Dedifferentiated amniotic fluid mesenchymal stem cell (primary cell): ENCODE measurements at regions not wholly inside any gene's neighbourhood (a gene's known extent, or its start where the extent isn't known, plus 50 kb on each side); places are given as distances from the start of the nearest gene placed in this dataset.
"Not testable (repeated sequence)": the region's sequence is repeated elsewhere in the genome, so short reads cannot be mapped to it uniquely, and the experiment has no call there.

Source experiments
- DNase-seq: peaks from one replicate; pipeline ENCODE4 v3.0.0-alpha.2; 2016; ENCODE audit errors: extremely low spot score

DNA sequence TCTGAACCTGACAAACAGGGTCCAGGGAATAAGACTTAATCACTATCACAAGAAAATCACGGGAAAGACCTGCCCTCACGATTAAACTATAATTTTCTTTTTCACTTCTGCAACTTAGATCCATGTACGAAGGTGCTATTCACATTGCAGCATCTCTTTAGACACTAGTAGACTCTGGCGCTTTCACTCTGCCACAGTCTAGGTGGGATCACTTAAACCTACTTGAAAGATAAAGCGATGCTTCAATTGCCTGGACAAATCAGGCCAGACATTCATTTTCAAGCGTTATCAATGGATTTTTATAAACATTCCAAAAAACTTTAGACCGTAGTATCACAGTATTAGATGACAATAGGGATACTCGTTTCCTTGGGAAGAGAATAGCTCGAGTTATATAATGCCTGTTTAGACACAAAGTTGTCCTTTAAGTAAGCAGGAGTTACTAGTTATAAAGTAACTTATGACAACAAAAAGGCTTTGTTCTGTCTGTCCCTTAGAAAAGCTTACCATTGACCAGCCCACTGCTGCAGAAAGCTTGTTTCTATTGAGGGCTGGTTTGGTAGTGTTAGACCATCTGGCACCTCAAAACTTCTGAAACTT is 367.3 kb downstream of the UTRN start:
- no peak for DNase-seq

- no peak for DNase-seq
Observed at GRCh38 chr6:144653885-144654505, 368.9 kb downstream of the UTRN start.

DNA sequence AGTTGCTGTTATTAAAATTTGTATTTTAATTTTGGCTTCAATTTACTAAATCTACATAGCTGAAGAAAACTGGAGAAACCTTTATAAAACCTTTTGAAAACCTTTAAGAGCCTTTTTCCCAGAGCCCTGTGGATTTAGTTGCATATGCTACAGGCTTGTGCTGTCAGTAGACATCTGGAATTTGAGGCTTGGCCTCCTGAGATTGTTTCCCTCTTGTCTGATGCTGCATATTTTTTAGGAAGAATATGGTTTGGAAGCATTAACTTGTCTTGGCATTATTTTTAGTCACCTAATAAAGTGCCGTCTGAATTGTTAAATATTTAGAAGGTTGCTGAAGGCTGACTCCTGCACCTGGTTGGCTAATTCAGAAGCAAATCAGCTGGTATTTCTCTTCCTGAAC is 369.4 kb downstream of the UTRN start:
- no peak for DNase-seq

- no peak for DNase-seq
Observed at GRCh38 chr6:144655376-144655775, 370.2 kb downstream of the UTRN start.

DNA sequence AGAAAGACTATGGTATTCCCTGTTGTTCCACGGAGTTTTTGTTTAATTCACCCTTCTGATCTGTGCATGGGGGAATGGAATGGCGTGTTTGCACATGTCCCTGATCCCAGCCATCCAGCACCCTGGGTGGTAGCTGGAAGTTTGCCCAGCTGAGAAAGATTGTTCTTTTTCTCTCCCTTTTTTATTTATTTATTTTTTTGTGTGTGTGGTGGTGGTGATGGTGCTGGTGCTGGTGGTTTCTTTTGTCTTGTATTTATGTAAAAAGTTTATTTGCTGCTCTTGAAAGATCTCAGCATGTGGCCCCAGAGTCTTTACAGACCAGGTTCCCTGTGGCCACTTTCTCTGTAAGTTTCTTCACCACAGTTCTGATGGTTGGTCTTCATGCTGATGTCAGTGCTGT is 372.6 kb downstream of the UTRN start:
- no peak for DNase-seq

GRCh38 chr6:144659202-144660182 is 374.4 kb downstream of the UTRN start:
- no peak for DNase-seq

- DNase-seq: no peak
Observed at GRCh38 chr6:144660561-144661115, 375.5 kb downstream of the UTRN start.

DNA sequence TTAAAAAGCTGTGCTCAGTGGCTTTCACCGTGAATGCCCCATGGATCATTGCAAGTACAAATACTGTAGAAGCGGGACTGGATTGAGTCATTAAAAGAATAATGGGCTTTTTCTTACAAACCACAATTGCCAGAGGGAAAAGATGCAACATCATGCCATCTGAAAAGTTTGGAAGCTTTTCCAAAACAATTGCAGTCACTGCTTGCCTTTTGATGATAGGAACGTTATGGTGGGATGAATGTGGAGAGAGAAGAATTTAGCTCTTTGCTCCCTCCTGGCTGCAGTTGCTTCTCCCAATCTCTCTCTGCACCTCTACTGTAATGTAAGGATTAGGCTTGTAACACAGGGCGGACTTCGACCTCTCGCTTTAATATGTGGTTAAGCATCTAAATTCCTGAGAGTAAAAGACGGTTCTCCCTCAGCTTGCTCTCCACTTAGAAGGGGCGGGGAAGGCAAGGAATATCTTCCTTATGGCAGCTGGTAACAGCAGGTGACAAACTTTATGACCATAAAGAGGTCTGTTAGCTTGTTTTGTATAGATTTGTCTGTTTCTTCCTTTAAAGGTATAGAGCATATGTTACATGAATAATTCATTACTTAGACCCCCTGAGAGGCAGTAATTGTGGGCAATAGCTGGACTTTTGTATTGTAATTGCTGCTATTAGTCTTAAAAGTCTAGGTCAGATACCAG is 376.1 kb downstream of the UTRN start:
- DNase-seq: peak; percentile 64

DNA sequence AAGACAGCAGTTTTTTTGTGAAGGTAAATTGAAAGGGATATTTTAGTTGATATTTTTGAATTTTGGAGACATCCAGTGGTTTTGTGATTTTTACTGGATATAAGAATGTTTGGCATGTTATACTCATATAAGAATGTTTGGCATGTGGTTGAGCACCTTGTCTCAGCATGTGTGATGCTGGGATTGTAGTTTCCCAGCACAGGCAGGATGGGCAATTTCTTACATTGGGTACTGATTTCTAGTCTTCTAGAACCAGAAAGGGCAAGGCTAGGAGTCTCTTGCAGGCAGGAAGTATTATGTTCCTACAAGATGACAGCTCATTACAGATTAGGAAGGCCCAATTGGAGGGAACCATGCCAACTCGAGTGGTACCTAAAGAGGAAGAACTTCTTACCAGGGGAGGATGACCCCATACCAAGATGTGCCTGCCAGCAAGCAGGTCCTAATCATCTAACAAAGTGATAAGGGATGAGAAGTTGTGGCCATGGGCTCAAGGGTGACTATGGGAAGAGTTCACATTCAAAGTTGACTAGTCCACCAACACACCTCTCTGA is 377.8 kb downstream of the UTRN start:
- no peak for DNase-seq

DNA sequence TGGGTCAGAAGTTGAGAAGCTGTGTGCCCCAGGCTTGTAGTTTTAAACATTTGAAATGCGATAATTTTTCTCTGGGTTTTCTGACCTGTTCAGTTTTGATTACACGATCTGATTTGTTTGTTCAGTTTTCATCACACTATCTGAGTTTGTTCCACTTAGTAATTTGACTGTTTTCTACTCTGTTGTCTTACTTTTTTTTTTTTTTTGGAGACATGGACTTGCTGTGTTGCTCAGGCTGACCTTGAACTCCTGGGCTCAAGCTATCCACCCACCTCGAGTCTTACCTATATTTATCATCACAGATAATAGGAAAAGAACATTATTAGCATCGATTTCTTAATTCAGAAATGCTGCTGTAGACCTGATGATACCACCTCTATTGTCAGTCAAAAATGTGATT is 379.1 kb downstream of the UTRN start:
- no peak for DNase-seq

DNA sequence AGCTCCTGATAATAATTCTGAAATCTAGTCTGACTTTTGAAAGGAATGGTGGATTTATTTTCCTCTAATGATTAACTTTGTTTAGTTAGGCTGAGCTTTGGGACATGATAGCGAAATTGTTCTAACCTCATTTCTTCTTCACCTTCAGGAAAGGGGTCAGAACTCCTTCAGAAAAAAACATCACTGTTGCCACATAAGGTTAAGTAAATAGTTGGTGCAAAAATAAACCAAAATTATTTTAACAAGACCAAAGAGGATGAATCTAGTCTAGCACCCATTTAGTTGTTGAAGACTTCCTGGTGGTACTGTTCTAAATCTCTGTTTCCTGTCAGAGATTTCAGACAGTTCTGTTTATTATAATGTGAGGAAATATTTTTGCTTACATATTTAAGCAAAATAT is 379.8 kb downstream of the UTRN start:
- DNase-seq: no peak

DNA sequence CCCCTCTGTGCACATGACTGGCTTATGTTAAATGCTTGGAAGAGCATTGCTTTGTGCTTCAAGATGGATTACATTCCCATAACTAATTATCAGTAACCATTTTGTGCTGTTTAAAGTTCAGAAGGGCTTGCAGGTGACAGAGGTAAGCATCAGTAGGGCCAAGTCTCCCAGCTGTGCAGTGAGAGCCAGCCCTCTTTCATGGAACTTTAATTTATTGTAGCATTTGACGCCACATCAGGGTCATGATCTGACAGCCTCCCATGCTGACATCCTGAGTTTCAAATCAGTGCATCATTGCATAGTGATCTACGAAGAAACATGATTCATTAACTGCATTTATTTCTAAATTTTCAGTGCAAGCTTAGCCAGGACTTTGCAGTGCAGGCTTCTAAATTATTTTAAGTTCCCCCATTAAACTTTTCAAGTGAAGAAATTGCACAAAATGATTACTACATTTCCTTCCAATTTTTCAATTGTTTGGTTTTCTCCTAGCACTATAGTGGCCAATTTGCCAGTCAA is 380.9 kb downstream of the UTRN start:
- no peak for DNase-seq

DNA sequence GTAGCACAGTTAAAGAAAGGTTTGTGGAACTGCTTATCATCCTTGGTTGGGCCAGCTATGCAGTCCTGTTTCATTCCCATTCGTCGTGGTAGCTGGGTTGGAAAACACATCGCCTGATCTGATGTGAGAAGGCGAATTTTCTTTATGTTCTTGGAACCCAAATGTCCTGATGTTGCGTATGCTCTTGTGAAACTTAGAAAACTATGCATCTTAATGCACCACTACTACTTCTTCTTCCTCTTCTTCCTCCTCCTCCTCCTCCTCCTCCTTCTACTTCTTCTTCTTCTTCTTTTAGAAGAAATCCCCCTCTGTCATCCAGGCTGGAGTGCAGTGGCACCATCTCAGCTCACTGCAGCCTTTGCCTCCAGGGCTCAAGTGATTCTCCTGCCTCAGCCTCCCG is 381.6 kb downstream of the UTRN start:
- no peak for DNase-seq

DNA sequence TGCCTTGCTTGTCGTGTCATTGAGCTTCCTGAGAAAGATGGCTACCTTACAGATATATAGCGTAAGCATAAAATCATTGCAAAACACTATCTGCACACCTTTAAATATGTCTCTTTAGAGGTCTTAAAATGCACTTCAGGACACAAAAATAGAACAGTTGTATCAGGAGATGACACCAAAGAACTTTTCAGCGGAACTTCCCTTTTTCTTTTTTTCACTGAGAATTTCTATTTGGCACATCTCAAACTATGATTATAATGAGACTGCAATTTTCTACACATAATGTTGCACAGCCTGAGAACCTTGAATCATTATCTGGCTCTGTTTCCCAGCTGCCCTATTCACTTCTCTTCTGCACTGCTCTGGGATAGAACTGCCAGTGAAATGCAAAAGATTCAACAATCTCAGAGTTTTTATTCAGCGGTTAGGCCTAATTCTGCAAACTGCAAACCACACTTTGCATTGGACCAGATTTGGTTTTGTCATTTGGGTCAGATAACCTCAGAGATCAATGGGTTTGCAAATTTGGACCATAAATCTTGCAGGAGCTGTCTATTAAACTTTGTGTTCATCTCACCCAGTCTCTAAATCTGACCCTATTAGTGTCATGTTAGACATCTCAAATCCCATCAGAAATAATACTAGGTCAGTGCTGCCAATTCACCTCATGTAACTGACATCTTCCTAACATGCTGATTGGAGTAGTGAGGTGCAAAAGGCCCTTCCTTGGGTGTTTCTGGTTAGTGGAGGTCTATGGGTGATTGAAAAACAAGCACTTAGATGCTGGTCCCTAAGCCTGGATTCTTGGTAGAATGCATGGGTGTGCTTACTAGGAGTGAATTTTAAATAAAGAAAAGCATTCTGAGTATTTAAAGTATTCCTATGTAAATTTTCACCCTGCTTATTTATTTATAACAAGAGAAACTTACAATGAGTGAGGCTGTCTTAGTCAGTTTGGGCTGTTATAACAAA is 382.7 kb downstream of the UTRN start:
- DNase-seq: no peak

- not testable (repeated sequence) for DNase-seq
Observed at GRCh38 chr6:144670259-144670658, 385.1 kb downstream of the UTRN start.

DNA sequence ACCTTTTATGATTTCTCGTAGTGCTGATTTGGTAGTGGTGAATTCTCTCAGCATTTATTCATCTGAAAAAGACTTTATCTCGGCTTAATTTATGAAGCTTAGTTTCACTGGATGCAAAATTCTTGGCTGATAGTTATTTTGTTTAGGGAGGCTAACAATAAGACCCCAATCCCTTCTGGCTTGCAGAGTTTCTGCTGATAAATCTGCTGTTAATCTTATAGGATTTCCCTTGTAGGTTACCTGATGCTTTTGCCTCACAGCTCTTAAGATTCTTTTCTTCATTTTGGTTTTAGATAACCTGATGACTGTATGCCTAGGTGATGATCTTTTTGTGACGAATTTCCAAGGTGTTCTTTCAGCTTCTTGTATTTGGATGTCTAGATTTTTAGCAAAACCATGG is 388.7 kb downstream of the UTRN start:
- no peak for DNase-seq

DNA sequence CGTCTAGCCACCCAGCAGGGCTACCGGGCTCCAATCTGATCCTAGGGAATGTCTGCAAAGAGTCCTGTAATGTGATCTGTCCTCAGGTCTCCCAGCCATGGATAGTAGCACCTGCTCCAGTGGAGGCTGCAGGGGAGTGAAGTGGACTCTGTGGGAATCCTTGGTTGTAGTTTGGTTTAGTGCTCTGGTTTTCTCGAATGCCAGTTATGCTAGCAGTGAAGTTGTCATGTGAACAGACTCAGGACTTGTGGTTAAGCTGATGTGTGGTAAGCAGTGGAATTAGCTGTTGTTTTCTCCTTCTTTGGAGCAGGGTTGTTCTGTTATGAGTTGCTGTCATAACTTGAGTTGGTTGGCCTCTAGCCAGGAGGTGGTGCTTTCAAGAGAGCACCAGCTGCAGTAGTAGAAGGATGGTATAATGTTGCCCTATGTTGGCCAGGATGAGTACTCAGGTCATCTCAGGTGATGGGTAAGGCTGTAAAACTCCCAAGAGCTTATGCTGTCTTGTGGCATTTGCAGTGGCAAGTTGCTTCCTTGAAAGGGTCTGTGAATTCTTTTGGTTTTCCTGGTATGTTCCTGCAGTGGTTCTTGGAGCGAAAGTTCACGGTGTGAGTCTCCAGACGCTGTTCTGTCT is 390.2 kb downstream of the UTRN start:
- no peak for DNase-seq

DNA sequence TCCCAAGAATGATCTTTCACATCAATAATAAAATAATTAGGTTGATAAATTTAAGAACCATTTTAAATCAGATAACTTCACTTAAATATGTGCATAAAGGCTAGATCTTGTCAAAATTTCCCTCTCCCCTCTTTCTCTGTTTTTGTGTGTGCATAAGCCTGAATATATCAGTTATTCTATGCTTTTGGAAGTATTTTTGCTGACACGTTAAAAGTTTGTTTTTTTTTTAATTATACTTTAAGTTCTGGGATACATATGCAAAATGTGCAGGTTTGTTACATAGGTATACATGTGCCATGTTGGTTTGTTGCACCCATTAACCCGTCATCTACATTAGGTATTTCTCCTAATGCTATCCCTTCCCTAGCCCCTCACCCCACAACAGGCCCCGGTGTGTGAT is 391.2 kb downstream of the UTRN start:
- DNase-seq: not testable (repeated sequence)

DNA sequence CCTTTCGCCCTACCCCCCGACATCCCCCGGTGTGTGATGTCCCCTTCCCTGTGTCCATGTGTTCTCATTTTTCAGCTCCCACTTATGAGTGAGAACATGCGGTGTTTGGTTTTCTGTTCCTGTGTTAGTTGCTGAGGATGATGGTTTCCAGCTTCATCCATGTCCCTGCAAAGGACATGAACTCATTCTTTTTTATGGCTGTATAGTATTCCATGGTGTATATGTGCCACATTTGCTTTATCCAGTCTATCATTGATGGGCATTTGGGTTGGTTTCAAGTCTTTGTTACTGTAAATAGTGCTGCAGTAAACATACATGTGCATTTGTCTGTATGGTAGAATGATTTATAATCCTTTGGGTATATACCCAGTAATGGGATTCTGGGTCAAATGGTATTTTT is 392.1 kb downstream of the UTRN start:
- DNase-seq: not testable (repeated sequence)

GRCh38 chr6:144678844-144679243 is 393.7 kb downstream of the UTRN start:
- peak; percentile 46 for DNase-seq
